GM21723 (cell line): ENCODE measurements at regions not wholly inside any gene's neighbourhood (a gene's known extent, or its start where the extent isn't known, plus 50 kb on each side); places are given as distances from the start of the nearest gene placed in this dataset.

Experiments used
- ATAC-seq: cut with Tn5 transposase; IDR thresholded peaks from one replicate; pipeline ENCODE4 v1.9.1; 2021; ENCODE audit warnings: mild to moderate bottlenecking, moderate library complexity; ENCODE audit not compliant: unreplicated experiment

DNA sequence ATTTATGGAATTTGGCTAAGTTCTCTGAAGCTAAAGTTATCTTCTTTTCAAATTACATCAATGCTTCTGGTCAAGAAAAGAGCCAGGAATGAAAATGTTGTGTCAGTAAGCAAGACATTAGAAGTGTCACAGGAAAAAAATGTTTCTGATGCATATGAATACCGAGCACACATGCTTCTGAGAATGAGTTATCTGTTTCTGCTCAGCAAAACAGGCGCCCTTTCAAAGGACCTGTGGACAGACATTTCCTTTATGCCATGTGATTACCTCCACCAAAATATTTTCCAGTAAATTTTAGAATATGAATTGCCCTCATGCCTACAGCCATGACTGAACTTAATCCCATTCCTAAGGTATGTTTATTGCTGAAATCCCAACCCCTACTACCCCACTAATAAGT lies 55.4 kb upstream of the RNF180 start:
- no peak for ATAC-seq

GRCh38 chr5:64108674-64109073 lies 57.0 kb upstream of the RNF180 start:
- ATAC-seq, result no peak

- ATAC-seq, result no peak
These were observed 65.4 kb upstream of the RNF180 start for GRCh38 chr5:64100203-64100602.

DNA sequence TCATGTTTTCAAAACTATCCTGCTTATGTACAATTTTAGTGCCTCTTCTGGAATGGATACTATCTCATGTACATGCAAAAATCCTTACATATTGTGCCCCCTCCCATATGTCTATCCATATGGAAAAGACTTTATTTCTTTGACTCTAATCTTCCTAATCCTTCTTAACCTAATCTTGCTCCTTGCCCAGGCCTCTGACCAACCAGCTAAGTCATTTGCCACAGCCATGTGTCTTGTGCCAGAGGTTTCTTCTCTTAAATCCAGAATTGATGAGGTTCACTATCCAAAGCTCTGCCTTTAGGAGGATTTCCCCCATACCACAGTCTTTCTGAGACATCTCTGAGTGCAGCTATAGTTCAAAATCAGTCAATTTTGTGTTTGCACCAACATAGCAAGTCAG lies 68.9 kb upstream of the RNF180 start:
- ATAC-seq, result no peak

- ATAC-seq, result no peak
These were observed 88.1 kb upstream of the RNF180 start for GRCh38 chr5:64077589-64077988.

- peak; percentile 86 for ATAC-seq
These were observed 91.1 kb upstream of the RNF180 start for GRCh38 chr5:64074533-64074932.

DNA sequence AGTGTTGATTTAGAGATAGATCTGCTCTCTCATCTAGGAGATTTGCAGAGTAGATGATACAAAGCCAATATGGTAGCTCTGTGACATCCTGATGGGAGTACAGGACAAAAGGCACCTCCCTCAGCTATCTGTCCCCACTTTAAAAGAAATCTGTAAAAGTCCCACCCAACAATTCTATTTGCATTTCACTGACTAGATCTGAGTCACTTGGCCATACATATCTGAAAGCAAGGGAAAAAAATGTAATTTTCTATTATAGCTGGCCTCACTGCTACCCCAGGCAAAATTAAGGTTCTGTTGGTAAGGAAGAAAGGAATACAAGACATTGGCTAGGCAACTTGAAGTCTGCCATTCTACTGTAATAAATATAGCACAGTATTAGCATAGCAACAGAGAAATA lies 96.2 kb upstream of the RNF180 start:
- ATAC-seq, result no peak

- no peak for ATAC-seq
These were observed 88.1 kb upstream of the HTR1A start for GRCh38 chr5:64050296-64050695.

GRCh38 chr5:64040490-64040889 lies 78.2 kb upstream of the HTR1A start:
- ATAC-seq, result no peak

- ATAC-seq, result no peak
These were observed 64.2 kb upstream of the HTR1A start for GRCh38 chr5:64026493-64026892.

DNA sequence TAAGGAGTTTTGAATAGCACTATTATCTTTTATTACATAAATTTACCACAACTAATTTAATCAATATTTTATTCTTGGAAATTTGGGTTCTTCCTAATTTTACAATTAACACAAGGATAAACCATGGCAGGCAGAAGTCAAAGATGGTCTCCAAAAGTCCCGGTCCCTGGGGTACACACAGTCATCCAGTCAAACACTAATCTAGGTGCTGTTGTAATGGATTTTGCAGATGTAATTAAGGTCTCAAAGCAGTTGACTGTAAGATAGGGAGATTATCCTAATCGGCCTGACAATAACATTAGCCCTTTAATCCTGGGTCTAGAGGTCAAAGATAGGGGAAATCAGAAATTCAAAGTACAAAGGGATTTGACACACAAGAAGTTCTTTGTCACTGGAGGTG lies 57.5 kb upstream of the HTR1A start:
- ATAC-seq, result no peak

GRCh38 chr5:64018966-64019365 lies 56.7 kb upstream of the HTR1A start:
- no peak for ATAC-seq

GRCh38 chr5:64015824-64016223 lies 53.6 kb upstream of the HTR1A start:
- no peak for ATAC-seq
